Hepatocyte (in vitro differentiated cells): ENCODE measurements at regions not wholly inside any gene's neighbourhood (a gene's known extent, or its start where the extent isn't known, plus 50 kb on each side); places are given as distances from the start of the nearest gene placed in this dataset.

Experiments used
- EZH2 ChIP-seq: fragments of 200-600 bp; sonication (generic); IDR thresholded peaks from 2 replicates; pipeline ENCODE4 v1.6.1; 2016; ENCODE audit warnings: antibody characterized with exemption, mild to moderate bottlenecking, borderline replicate concordance
- EZH2phosphoT487 ChIP-seq: fragments of 200-600 bp; sonication (generic); IDR thresholded peaks from one replicate; pipeline ENCODE4 v1.6.1; 2018; ENCODE audit warnings: antibody characterized with exemption, mild to moderate bottlenecking, low read depth, moderate library complexity; ENCODE audit not compliant: unreplicated experiment, severe bottlenecking
- TF ChIP-seq, protein P1 (sequence below): fragments of 200-600 bp; sonication (generic); IDR thresholded peaks from 2 replicates; pipeline ENCODE4 v1.5.1; 2016; ENCODE audit warnings: antibody characterized with exemption, mild to moderate bottlenecking; ENCODE audit not compliant: poor library complexity

DNA sequence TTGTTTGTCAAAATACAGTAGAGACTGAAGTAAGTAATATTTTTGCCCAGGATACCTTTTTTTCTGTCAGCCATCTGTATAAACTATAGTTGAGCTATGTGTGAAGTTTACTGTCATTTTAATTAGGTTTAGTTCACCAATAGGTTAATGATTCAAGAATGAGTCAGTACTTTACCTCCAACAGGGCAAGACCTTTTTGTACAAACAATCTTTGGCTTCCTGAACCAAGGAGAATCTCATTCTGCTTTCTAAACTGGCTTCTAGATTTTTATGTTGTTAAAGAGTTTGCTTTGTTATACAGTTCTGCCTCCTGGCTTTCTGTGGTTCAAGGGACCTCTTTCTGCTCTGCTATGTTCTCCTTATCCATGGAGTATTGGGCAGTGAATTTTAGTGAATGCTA, 412.0 kb upstream of the NR3C2 start:
- TF ChIP-seq, protein P1, sequence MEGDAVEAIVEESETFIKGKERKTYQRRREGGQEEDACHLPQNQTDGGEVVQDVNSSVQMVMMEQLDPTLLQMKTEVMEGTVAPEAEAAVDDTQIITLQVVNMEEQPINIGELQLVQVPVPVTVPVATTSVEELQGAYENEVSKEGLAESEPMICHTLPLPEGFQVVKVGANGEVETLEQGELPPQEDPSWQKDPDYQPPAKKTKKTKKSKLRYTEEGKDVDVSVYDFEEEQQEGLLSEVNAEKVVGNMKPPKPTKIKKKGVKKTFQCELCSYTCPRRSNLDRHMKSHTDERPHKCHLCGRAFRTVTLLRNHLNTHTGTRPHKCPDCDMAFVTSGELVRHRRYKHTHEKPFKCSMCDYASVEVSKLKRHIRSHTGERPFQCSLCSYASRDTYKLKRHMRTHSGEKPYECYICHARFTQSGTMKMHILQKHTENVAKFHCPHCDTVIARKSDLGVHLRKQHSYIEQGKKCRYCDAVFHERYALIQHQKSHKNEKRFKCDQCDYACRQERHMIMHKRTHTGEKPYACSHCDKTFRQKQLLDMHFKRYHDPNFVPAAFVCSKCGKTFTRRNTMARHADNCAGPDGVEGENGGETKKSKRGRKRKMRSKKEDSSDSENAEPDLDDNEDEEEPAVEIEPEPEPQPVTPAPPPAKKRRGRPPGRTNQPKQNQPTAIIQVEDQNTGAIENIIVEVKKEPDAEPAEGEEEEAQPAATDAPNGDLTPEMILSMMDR = no peak
- no peak for TF ChIP-seq EZH2phosphoT487
- TF ChIP-seq EZH2 = no peak
